GM10248 (cell line): ENCODE measurements at regions not wholly inside any gene's neighbourhood (a gene's known extent, or its start where the extent isn't known, plus 50 kb on each side); places are given as distances from the start of the nearest gene placed in this dataset.

Experiments used
- CTCF ChIA-PET: fragments of 300-600 bp; sonication (Branson Sonifier 250); formaldehyde crosslinking; extraction: SDS; loops from one replicate; lab custom pipeline; 2021; ENCODE audit warnings: antibody characterized with exemption; lab: Yijun Ruan, JAX
- POLR2A ChIA-PET: fragments of 350-650 bp; sonication (Branson Sonifier 250); formaldehyde crosslinking; extraction: SDS; loops from one replicate; lab custom pipeline; 2020; ENCODE audit warnings: antibody characterized with exemption; lab: Yijun Ruan, JAX
- DNase-seq: peaks from one replicate; pipeline ENCODE4 v3.0.0; 2012; ENCODE audit errors: extremely low spot score
- TF ChIP-seq, protein P1 (sequence below): IDR thresholded peaks from 2 replicates; pipeline ENCODE4 v1.5.1; 2012; ENCODE audit warnings: mild to moderate bottlenecking, low read depth; ENCODE audit errors: extremely low read depth, missing control alignments, control extremely low read depth

DNA sequence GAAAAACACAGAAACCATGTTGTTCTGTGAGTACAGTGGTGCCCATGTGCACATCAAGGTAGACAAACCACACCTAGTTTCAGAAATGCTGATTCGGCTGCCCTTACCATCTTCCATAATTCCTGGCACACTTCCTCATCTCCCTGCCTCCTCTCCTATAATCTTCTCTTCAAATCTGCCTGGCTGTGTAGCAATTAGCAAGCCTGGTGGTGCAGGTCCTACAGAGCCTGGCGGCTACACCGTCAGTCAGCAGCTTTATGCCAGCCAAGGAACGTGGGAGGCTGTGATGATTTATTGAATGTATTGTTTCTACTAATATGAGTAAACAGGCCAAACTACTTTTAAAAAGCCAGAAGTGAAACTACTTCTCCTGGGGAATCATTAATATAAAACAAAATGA lies 106.8 kb downstream of the SEMA6D start:
- no peak for DNase-seq
- ChIA-PET CTCF (interaction anchor here (1.3 to 1.6 kb wide), 3 partner anchors 8 to 27 kb away, joined by 3 to 7 read pairs (median 4); no protein-coding TSS in a partner anchor), POLR2A (no interaction called here)
- TF ChIP-seq, protein P1, sequence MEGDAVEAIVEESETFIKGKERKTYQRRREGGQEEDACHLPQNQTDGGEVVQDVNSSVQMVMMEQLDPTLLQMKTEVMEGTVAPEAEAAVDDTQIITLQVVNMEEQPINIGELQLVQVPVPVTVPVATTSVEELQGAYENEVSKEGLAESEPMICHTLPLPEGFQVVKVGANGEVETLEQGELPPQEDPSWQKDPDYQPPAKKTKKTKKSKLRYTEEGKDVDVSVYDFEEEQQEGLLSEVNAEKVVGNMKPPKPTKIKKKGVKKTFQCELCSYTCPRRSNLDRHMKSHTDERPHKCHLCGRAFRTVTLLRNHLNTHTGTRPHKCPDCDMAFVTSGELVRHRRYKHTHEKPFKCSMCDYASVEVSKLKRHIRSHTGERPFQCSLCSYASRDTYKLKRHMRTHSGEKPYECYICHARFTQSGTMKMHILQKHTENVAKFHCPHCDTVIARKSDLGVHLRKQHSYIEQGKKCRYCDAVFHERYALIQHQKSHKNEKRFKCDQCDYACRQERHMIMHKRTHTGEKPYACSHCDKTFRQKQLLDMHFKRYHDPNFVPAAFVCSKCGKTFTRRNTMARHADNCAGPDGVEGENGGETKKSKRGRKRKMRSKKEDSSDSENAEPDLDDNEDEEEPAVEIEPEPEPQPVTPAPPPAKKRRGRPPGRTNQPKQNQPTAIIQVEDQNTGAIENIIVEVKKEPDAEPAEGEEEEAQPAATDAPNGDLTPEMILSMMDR: no peak

DNA sequence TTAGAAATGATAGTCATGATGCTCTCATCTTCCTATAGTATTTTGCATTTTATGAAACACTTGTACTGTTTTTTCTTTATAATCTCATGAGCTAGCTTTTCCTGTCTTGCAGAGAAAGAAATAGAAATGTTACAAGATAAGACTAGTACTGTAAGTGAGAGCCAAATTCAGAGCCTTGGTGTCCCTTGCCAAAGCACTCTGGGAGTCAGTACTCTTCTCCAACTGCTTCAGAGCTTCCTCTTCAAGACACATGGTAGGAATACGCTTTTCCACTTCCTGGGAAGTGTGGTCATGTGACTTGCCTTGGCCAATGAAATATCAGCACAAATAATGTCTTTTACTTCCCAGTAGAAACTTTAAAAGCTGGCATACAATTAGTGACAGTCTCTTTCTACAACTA lies 112.4 kb downstream of the SEMA6D start:
- ChIA-PET CTCF (interaction anchor here (2.1 to 2.8 kb wide), 2 partner anchors 10 to 17 kb away, joined by 9 to 10 read pairs; no protein-coding TSS in a partner anchor), POLR2A (no interaction called here)
- TF ChIP-seq, protein P1: no peak
- no peak for DNase-seq

DNA sequence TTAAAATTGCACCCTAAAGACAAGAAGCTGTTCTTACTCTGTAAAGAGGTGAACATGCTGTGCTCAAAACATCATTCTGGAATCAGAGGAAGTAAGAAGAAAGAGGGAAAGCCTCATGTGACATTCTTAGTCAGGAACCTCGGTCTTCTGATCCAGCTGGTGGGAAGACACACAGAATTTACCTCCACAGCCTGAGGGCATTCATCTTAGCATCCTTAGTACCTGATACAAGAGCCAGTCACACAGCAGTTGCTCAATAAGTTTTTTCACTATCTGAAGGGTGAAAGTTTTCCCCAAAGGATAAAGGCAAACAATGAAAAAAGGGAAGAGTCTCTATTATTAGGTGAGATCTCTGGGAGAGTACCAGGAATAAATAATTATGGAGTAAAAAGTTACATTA lies 116.8 kb downstream of the SEMA6D start:
- ChIA-PET POLR2A (no interaction called here), CTCF (interaction anchor here (1.6 kb wide), 1 partner anchor 154 kb away, joined by 3 read pairs; no protein-coding TSS in a partner anchor)
- no peak for DNase-seq

DNA sequence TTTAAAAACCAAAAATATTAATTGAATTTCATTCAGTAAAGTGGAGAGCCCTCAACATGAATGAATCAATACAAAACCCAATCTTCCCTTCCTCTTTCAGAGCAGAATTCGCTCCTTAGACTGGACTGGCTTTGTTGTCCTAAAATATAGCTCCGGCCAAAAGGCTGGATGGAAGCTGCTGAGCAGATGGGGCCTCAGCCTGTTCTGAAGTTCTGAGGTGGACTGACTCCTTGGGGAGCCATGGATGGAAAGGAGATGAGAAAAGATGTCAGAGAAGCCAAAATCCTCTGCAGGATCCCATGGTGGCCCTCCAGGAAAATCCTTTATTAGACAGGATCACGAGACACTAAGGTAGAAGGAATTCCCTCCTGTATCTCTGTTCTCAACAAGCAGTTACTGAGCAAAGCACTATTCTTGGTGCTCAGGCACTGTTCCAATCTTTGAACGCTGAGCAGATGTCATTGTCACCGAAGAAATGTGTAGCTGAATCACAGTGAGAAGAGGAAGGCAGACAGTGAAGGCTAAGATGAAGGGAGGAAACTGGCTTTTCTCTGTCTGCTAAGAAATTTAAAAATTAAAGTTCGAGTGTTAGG lies 122.0 kb downstream of the SEMA6D start:
- POLR2A ChIA-PET: no interaction called here
- no peak for DNase-seq
- TF ChIP-seq, protein P1: no peak
- CTCF ChIA-PET: no interaction called here

More for the DNA sequence above, 116.8 kb downstream of the SEMA6D start:
- TF ChIP-seq, protein P1: no peak

DNA sequence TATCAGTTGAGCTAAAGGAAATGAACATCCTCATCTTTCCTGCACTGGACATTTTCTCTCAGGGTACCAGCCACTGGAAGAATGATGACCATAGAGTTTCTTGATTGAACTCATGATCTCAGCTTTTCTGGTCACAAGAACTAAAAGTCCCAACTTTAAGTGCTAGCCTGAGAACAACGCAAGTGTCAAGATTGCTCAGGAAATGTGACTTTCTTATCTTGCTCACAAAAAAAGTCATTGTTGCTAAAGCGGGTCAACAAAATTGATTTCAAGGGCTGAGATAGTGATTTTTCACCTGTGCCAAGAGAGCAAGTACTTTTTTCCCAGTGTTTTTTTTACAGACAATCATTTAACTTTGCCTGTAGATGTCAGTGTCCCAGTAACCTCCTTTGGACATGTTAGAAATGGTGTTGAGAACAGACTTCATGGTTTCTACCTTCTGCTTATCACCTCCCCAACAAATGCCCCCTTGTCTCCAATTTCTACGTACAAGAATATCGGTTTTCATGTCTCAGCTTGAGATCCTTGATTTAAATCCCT lies 125.9 kb downstream of the SEMA6D start:
- POLR2A ChIA-PET: no interaction called here
- DNase-seq: no peak
- TF ChIP-seq, protein P1: no peak
- CTCF ChIA-PET: interaction anchor here (0.8 kb wide), 1 partner anchor 12 kb away, joined by 3 read pairs; no protein-coding TSS in a partner anchor

DNA sequence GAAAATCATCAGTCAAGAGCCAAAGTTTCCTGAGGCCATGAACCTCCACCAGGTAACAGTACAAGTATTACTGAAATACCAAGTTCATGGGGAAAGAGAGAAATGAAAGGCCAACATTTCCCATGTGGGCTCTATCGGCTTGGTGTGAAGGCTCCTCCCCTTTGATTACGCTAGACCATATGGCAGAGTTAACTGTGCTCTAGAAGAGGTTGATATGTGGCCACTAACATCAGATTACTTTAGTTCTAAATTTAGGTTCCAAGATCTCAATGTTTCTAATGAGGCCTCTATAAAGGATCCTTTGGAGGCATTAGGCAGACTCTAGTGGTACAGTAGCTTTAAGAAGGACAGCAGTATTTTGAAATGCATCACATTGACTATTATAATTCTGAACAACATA lies 127.1 kb downstream of the SEMA6D start:
- TF ChIP-seq, protein P1: no peak
- no peak for DNase-seq
- CTCF ChIA-PET: interaction anchor here (1.2 to 1.3 kb wide), 2 partner anchors 12 to 27 kb away, joined by 3 to 7 read pairs; no protein-coding TSS in a partner anchor
- POLR2A ChIA-PET: no interaction called here
